H1 (cell line): ENCODE measurements at regions not wholly inside any gene's neighbourhood (a gene's known extent, or its start where the extent isn't known, plus 50 kb on each side); places are given as distances from the start of the nearest gene placed in this dataset.

Source experiments
- CTCF ChIA-PET: fragments of 300-600 bp; sonication (Branson Sonifier 250); formaldehyde crosslinking; loops from one replicate; lab custom pipeline; 2021; ENCODE audit not compliant: partially characterized antibody; lab: Charles Lee
- POLR2A ChIA-PET: fragments of 300-600 bp; sonication (Branson Sonifier 250); formaldehyde crosslinking; loops from one replicate; lab custom pipeline; 2021; ENCODE audit warnings: inconsistent platforms; ENCODE audit not compliant: partially characterized antibody; lab: Charles Lee
- DNase-seq, 2 experiments: peaks; one replicate each; pipeline versions ENCODE4 v3.0.0 to v3.0.0-alpha.2; 2010 to 2022; ENCODE audit warnings: low spot score in 2 of 2, low read depth in 1 of 2, mixed read lengths in 1 of 2
- FAIRE-seq: peaks from 2 replicates; lab custom pipeline; 2011; peaks lifted over from hg19 to GRCh38; lab: Jason Lieb, UNC
- H2AFZ ChIP-seq: 2 replicates; pipeline ENCODE4 v1.8.1; 2012; ENCODE audit warnings: low read length, inconsistent platforms
- H2AK5ac ChIP-seq: 2 replicates; pipeline ENCODE4 v1.6.1; 2013; ENCODE audit warnings: low read depth, low read length
- H2BK120ac ChIP-seq: replicated peaks from 2 replicates; pipeline ENCODE3; 2013; ENCODE audit warnings: low read depth, low read length, inconsistent platforms
- H2BK12ac ChIP-seq: 2 replicates; pipeline ENCODE4 v1.6.1; 2013; ENCODE audit warnings: low read depth, low read length
- H2BK15ac ChIP-seq: 2 replicates; pipeline ENCODE4 v1.6.1; 2013; ENCODE audit warnings: low read length
- H2BK20ac ChIP-seq: 2 replicates; pipeline ENCODE4 v1.6.1; 2013; ENCODE audit warnings: low read length
- H2BK5ac ChIP-seq: 2 replicates; pipeline ENCODE4 v1.6.1; 2013; ENCODE audit warnings: low read depth, low read length
- H3K14ac ChIP-seq: 2 replicates; pipeline ENCODE4 v1.6.1; 2013; ENCODE audit warnings: inconsistent platforms; ENCODE audit not compliant: insufficient read length
- H3K18ac ChIP-seq: 2 replicates; pipeline ENCODE4 v1.6.1; 2013; ENCODE audit warnings: low read length; ENCODE audit errors: extremely low read depth
- H3K23ac ChIP-seq: 2 replicates; pipeline ENCODE4 v1.6.1; 2013; ENCODE audit warnings: inconsistent platforms; ENCODE audit not compliant: insufficient read length
- H3K23me2 ChIP-seq: 2 replicates; pipeline ENCODE4 v1.6.1; 2013; ENCODE audit warnings: low read depth, low read length
- H3K27ac ChIP-seq: 2 replicates; pipeline ENCODE4 v1.6.1; 2011; ENCODE audit warnings: low read depth, low read length, inconsistent platforms
- H3K27me3 ChIP-seq, 4 experiments: replicated peaks in 1 of 4; 1 replicate in 1 of 4; 2 replicates in 3 of 4; pipeline versions ENCODE4 v1.6.1 to v1.8.1; 2011 to 2013; ENCODE audit warnings: low read length in 3 of 4, mild to moderate bottlenecking in 3 of 4, inconsistent platforms in 2 of 4, mixed read lengths in 2 of 4, moderate library complexity in 1 of 4; ENCODE audit not compliant: control insufficient read depth in 3 of 4, insufficient read depth in 3 of 4; ENCODE audit errors: extremely low read depth in 1 of 4
- H3K36me3 ChIP-seq, 4 experiments: 2 replicates each; pipeline versions ENCODE4 v1.6.1 to v1.8.1; 2011 to 2013; ENCODE audit warnings: mild to moderate bottlenecking in 4 of 4, low read length in 3 of 4, moderate library complexity in 2 of 4, control low read depth in 1 of 4, inconsistent platforms in 1 of 4; ENCODE audit not compliant: insufficient read depth in 4 of 4, control insufficient read depth in 2 of 4
- H3K4ac ChIP-seq: replicated peaks from 2 replicates; pipeline ENCODE3; 2013; ENCODE audit warnings: low read length, low read depth, mixed read lengths, inconsistent platforms; ENCODE audit not compliant: insufficient read length
- H3K4me1 ChIP-seq, 4 experiments: replicated peaks in 1 of 4; 1 replicate in 1 of 4; 2 replicates in 3 of 4; pipeline versions ENCODE4 v1.6.1 to v1.8.1; 2011 to 2013; ENCODE audit warnings: low read length in 3 of 4, inconsistent platforms in 2 of 4, mixed read lengths in 1 of 4; ENCODE audit not compliant: insufficient read depth in 4 of 4, control insufficient read depth in 3 of 4
- H3K4me2 ChIP-seq, 2 experiments: 2 replicates each; pipeline versions ENCODE4 v1.6.1 to v1.8.1; 2011 to 2013; ENCODE audit warnings: low read depth in 2 of 2, low read length in 2 of 2, control low read depth in 1 of 2, inconsistent platforms in 1 of 2, mild to moderate bottlenecking in 1 of 2; ENCODE audit not compliant: insufficient read depth in 1 of 2
- H3K4me3 ChIP-seq, 4 experiments: fragments of 200-600, 300-600 bp in 1 of 4; sonication (generic), shearing (Covaris generic), sonication (Bioruptor Twin) in 1 of 4; 2 replicates each; pipeline versions ENCODE4 v1.5.1 to v1.8.1; 2011 to 2016; ENCODE audit warnings: low read length in 4 of 4, low read depth in 3 of 4, control low read depth in 2 of 4, inconsistent platforms in 2 of 4, mild to moderate bottlenecking in 2 of 4, mixed read lengths in 1 of 4, moderate library complexity in 1 of 4; ENCODE audit not compliant: insufficient read depth in 2 of 4; ENCODE audit errors: extremely low read depth in 1 of 4
- H3K56ac ChIP-seq: replicated peaks from 2 replicates; pipeline ENCODE3; 2013; ENCODE audit warnings: low read depth, mild to moderate bottlenecking, mixed read lengths, low read length, inconsistent platforms; ENCODE audit not compliant: insufficient read length
- H3K79me1 ChIP-seq: 2 replicates; pipeline ENCODE4 v1.6.1; 2013; ENCODE audit warnings: low read depth, low read length, control low read depth
- H3K79me2 ChIP-seq, 2 experiments: 2 replicates each; pipeline versions ENCODE4 v1.6.1 to v1.8.1; 2012 to 2013; ENCODE audit warnings: low read length in 2 of 2, mild to moderate bottlenecking in 2 of 2, inconsistent platforms in 1 of 2; ENCODE audit not compliant: insufficient read depth in 2 of 2, control insufficient read depth in 1 of 2
- H3K9ac ChIP-seq, 4 experiments: replicated peaks in 1 of 4; 1 replicate in 1 of 4; 2 replicates in 3 of 4; pipeline versions ENCODE4 v1.6.1 to v1.8.1; 2011 to 2013; ENCODE audit warnings: low read depth in 3 of 4, low read length in 3 of 4, control low read depth in 2 of 4, mild to moderate bottlenecking in 2 of 4, moderate library complexity in 2 of 4, inconsistent platforms in 1 of 4; ENCODE audit errors: extremely low read depth in 1 of 4
- H3K9me3 ChIP-seq, 2 experiments: 2 replicates each; pipeline versions ENCODE4 v1.6.1 to v1.8.1; 2012 to 2013; ENCODE audit warnings: mild to moderate bottlenecking in 2 of 2, moderate library complexity in 2 of 2, control low read depth in 1 of 2, inconsistent platforms in 1 of 2, low read depth in 1 of 2, low read length in 1 of 2, mixed read lengths in 1 of 2; ENCODE audit not compliant: insufficient read depth in 2 of 2
- H4K20me1 ChIP-seq, 2 experiments: replicated peaks in 1 of 2; 2 replicates each; pipeline versions ENCODE3 to v1.8.1; 2011 to 2013; ENCODE audit warnings: inconsistent platforms in 2 of 2, low read length in 2 of 2, mild to moderate bottlenecking in 1 of 2; ENCODE audit not compliant: insufficient read depth in 2 of 2, control insufficient read depth in 1 of 2
- H4K5ac ChIP-seq: 2 replicates; pipeline ENCODE4 v1.6.1; 2013; ENCODE audit warnings: low read length, low read depth, mixed read lengths, inconsistent platforms; ENCODE audit not compliant: insufficient read length
- H4K8ac ChIP-seq: 2 replicates; pipeline ENCODE4 v1.8.0; 2013; ENCODE audit warnings: mild to moderate bottlenecking, moderate library complexity, low read length, inconsistent platforms; ENCODE audit not compliant: insufficient read depth; ENCODE audit errors: extremely low read depth
- H4K91ac ChIP-seq: replicated peaks from 2 replicates; pipeline ENCODE3; 2013; ENCODE audit warnings: low read length, mixed read lengths, inconsistent platforms; ENCODE audit not compliant: insufficient read length
- CTBP2 ChIP-seq: IDR thresholded peaks from 2 replicates; pipeline ENCODE4 v1.7.0; 2011; ENCODE audit warnings: borderline replicate concordance, mild to moderate bottlenecking, moderate library complexity, mixed read lengths, low read length; ENCODE audit not compliant: insufficient read depth, insufficient read length
- RAD21 ChIP-seq, 2 experiments: IDR thresholded peaks in 1 of 2; conservative IDR thresholded peaks in 1 of 2; 2 replicates each; pipeline ENCODE4 v1.6.1; 2011; ENCODE audit warnings: low read depth in 2 of 2, low read length in 2 of 2, improper control_type of control experiment in 1 of 2, inconsistent platforms in 1 of 2, mild to moderate bottlenecking in 1 of 2, moderate library complexity in 1 of 2
- RNF2 ChIP-seq: fragments of 200-900, 300-1000 bp; sonication (generic); IDR thresholded peaks from 2 replicates; pipeline ENCODE4 v1.7.1; 2016; ENCODE audit warnings: borderline replicate concordance, low read depth, mild to moderate bottlenecking, antibody characterized with exemption, low read length; ENCODE audit not compliant: poor library complexity, severe bottlenecking; ENCODE audit errors: missing control alignments
- WGBS, 2 experiments: shearing (Covaris generic) in 1 of 2; methylation state at CpG; one replicate each; pipeline versions ENCODE4 v1.1.6 to v1.1.7; 2013 to 2015; ENCODE audit warnings: low lambda C conversion rate in 2 of 2, mixed read lengths in 2 of 2, inconsistent platforms in 1 of 2, low coverage in 1 of 2, missing lambda C conversion rate in 1 of 2; ENCODE audit not compliant: insufficient replicate concordance in 2 of 2, insufficient coverage in 1 of 2, insufficient read length in 1 of 2; ENCODE audit errors: extremely low coverage in 1 of 2, missing lambda C conversion rate in 1 of 2; 5-methylcytosine and 5-hydroxymethylcytosine counted together

DNA sequence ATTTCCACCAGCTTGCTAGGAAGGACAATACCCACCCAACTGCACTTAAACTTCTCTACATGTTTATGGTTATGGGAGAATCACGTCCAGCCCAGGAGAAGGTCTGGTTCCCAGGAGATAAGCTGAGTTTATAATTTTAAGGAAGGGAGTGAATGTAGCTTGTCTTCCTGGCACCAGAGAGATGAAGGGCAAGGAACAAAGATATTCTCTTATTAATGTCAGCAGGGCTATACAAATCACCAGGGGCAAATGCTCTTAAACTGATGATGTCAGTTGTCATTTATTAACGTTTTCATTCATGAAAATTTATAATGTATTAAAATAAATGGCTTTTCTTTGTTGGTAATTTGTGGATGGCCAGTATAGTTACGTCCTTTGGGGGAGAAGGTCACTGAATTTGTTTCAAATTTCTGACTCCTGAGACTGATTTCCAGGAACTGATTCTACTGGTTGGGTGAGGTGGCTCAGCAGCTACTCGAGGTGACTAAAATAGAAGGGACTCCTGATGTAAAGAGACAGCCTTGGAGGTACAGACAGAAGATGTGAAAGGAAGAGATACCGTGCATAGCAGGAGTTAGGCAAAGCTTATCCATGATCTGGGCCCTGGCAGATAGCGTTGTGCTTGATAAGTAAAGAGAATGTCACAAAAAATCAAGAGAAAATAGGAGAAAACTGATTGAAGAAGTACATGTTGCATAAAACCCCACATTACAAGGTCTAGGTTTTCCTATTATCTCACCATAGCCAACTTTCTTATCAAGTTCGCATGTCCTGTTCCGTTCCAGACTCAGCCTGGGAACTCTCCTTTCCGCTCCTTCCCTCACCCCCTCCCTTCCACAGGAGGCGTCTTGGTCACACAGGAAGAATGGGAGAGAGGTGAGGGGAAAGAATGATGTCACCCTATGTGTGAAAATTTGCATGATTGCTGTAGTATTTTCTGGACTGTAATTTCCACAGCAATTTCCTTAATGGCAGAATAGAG is 367.1 kb upstream of the FAR2 start:
- H2BK120ac ChIP-seq: no peak overlapping the region
- H3K36me3 ChIP-seq: no peaks in the 10 kb centered on the region
- H4K20me1 ChIP-seq: no peaks in the 10 kb centered on the region
- H3K56ac ChIP-seq: no peak overlapping the region
- no peak overlapping the region for H4K91ac ChIP-seq
- H4K5ac ChIP-seq: no peak overlapping the region
- 89% methylated on average over 10 of the region's 10 CpGs; no CpG with 5 or more reads in 1 of the 2 experiments for WGBS, 2 experiments
- no peak overlapping the region for H3K4me2 ChIP-seq
- no peaks in the 10 kb centered on the region for H3K79me2 ChIP-seq
- no peak overlapping the region for H3K4ac ChIP-seq
- FAIRE-seq (no peak), DNase-seq (no peak)
- no peak overlapping the region for H3K18ac ChIP-seq
- TF ChIP-seq RAD21 (IDR thresholded peaks at IDR 0.05 in 1 of 2, conservative IDR thresholded peaks at IDR 0.05 in 1 of 2; ENCODE audit: low read depth in 2 of 2, low read length in 2 of 2) (no peak), RNF2 (no peak), CTBP2 (no peak)
- no peak overlapping the region for H2BK15ac ChIP-seq
- no peak overlapping the region for H3K9ac ChIP-seq
- H4K8ac ChIP-seq: no peak overlapping the region
- no peak overlapping the region for H3K4me3 ChIP-seq
- H3K27me3 ChIP-seq: no peaks in the 10 kb centered on the region
- H2AFZ ChIP-seq: no peak overlapping the region
- peak overlapping the region; percentile 43 for H3K23ac ChIP-seq
- H3K9me3 ChIP-seq: no peaks in the 10 kb centered on the region
- H2BK20ac ChIP-seq: no peak overlapping the region
- no peak overlapping the region for H3K14ac ChIP-seq
- H2BK5ac ChIP-seq: no peak overlapping the region
- ChIA-PET CTCF (interaction anchor here (1.2 kb wide), 1 partner anchor 10 kb away, joined by 5 read pairs; no protein-coding TSS in a partner anchor), POLR2A (no interaction called here)
- H3K27ac ChIP-seq: no peak overlapping the region
- peaks cover 0 to 3% (median under 1%) of the 10 kb centered on the region in 4 experiments; a peak in 2 of 7 replicates for H3K4me1 ChIP-seq
- H3K79me1 ChIP-seq: no peaks in the 10 kb centered on the region
- no peak overlapping the region for H2AK5ac ChIP-seq
- no peaks in the 10 kb centered on the region for H3K23me2 ChIP-seq
- H2BK12ac ChIP-seq: no peak overlapping the region
